Brain microvascular endothelial cell (primary cell): ENCODE measurements at regions not wholly inside any gene's neighbourhood (a gene's known extent, or its start where the extent isn't known, plus 50 kb on each side); places are given as distances from the start of the nearest gene placed in this dataset.
A peak's percentile ranks its signal among the peaks of the same experiment; 100 is the strongest.

Experiments used
- DNase-seq: peaks from one replicate; pipeline ENCODE4 v3.0.0-alpha.2; 2020
- H3K27ac ChIP-seq: fragments of 250-450 bp; sonication (Bioruptor Pico); 2 replicates; pipeline ENCODE4 v1.5.1; 2020; ENCODE audit warnings: mild to moderate bottlenecking, moderate library complexity
- H3K27me3 ChIP-seq: fragments of 250-450 bp; sonication (Bioruptor Pico); replicated peaks from 2 replicates; pipeline ENCODE4 v1.5.1; 2020; ENCODE audit warnings: mild to moderate bottlenecking
- H3K36me3 ChIP-seq: fragments of 250-450 bp; sonication (Bioruptor Pico); replicated peaks from 2 replicates; pipeline ENCODE4 v1.5.1; 2020; ENCODE audit warnings: mild to moderate bottlenecking
- H3K4me3 ChIP-seq: 2 replicates; pipeline ENCODE4 v1.5.1; 2011; ENCODE audit warnings: low read depth, mild to moderate bottlenecking, control low read depth, low read length, moderate library complexity
- in situ Hi-C: cut with HindIII; loops from 2 replicates; pipeline ENCODE4 v1.10.0; 2017; ENCODE audit warnings: low sequenced_read_pairs, low pct_ligation_motif_present
- TF ChIP-seq, protein P1 (sequence below): IDR thresholded peaks from 2 replicates; pipeline ENCODE4 v1.5.1; 2011; ENCODE audit warnings: low read depth, mild to moderate bottlenecking, moderate library complexity, low read length, control low read depth, inconsistent platforms; ENCODE audit errors: missing control alignments

- DNase-seq = no peak
- Histone ChIP-seq H3K4me3 (no peak overlapping the region), H3K27ac (no peak overlapping the region), H3K36me3 (no peaks in the 10 kb centered on the region), H3K27me3 (no peaks in the 10 kb centered on the region)
- TF ChIP-seq, protein P1, sequence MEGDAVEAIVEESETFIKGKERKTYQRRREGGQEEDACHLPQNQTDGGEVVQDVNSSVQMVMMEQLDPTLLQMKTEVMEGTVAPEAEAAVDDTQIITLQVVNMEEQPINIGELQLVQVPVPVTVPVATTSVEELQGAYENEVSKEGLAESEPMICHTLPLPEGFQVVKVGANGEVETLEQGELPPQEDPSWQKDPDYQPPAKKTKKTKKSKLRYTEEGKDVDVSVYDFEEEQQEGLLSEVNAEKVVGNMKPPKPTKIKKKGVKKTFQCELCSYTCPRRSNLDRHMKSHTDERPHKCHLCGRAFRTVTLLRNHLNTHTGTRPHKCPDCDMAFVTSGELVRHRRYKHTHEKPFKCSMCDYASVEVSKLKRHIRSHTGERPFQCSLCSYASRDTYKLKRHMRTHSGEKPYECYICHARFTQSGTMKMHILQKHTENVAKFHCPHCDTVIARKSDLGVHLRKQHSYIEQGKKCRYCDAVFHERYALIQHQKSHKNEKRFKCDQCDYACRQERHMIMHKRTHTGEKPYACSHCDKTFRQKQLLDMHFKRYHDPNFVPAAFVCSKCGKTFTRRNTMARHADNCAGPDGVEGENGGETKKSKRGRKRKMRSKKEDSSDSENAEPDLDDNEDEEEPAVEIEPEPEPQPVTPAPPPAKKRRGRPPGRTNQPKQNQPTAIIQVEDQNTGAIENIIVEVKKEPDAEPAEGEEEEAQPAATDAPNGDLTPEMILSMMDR = no peak
- in situ Hi-C loops = no loop called here
Observed at GRCh38 chr5:168215646-168216045, 75.8 kb upstream of the WWC1 start.

GRCh38 chr5:168216989-168217388 lies 74.5 kb upstream of the WWC1 start:
- Histone ChIP-seq H3K4me3 (no peak overlapping the region), H3K27ac (no peak overlapping the region), H3K27me3 (no peaks in the 10 kb centered on the region), H3K36me3 (no peaks in the 10 kb centered on the region)
- TF ChIP-seq, protein P1 = no peak
- DNase-seq = no peak
- in situ Hi-C loops = no loop called here

DNA sequence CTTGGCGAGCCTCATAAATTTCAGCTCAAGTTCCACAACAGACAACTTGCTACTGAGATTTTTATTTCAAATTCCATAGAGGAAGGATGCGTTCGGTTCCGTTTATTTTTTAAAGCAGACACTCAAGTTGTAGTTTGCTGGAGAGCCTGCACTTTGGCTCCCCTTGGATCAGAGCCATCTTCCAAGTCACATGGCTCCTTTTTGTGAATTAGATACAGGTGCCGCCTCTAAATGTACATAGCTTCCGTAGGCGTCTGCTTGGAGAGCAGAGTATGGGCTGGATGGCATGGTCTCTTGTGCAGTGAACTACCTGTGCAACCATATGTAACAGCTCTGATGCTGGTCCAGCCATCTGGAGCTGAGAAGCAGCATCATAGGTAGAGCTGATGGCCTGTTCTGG lies 73.9 kb upstream of the WWC1 start:
- Histone ChIP-seq H3K36me3 (no peaks in the 10 kb centered on the region), H3K27me3 (no peaks in the 10 kb centered on the region), H3K27ac (no peak overlapping the region), H3K4me3 (no peak overlapping the region)
- in situ Hi-C loops = no loop called here
- DNase-seq = no peak
- TF ChIP-seq, protein P1 = no peak

- Histone ChIP-seq H3K36me3 (no peaks in the 10 kb centered on the region), H3K27me3 (no peaks in the 10 kb centered on the region), H3K27ac (no peak overlapping the region), H3K4me3 (no peak overlapping the region)
- TF ChIP-seq, protein P1 = no peak
- in situ Hi-C loops = no loop called here
- DNase-seq = no peak
Observed at GRCh38 chr5:168218746-168219145, 72.7 kb upstream of the WWC1 start.

DNA sequence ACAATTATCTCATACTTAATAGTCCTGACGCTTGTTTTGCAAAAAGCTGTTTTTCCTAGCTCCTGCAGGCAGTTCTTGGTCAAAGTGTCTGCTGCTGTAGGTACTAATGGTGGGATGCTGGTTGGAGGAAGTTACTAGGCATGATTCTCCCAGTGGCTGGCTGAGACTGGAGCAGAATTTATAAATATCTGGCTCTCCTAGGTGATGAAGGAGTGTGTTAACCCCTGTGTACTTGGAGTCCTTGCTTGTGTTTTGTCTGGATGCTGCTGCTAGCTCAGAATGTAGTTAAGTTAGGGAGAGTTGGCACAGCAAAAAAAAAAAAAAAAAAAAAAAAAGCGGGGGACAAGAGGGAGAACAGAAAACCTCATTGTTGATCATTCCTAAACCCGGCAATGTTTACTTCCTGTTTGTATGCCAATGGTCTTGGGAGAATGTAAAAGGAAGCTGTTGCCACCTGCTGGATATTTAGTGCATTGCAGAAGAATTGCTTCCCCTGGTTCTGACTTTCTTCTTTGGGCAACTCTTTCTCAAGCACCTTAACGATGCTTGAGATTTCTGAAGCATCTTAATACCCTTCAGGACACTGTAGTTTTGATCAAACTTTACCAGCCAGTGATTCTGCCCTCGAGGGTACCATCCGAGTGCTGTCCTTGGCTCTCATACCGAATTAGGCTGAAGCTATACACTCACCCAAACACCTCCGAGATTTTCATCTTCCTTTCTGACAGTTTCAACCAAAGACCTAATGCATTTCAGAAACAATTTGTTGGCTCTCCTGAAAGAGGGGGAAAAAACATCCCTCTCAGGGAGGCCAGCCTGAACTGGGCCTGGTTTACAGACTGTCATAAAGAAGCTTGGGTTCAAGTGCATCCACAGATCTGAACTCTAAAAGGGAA lies 71.7 kb upstream of the WWC1 start:
- peak; percentile 69 for DNase-seq
- TF ChIP-seq, protein P1 = peak; percentile 87
- Histone ChIP-seq H3K4me3 (peak overlapping the region; percentile 22), H3K27me3 (no peaks in the 10 kb centered on the region), H3K36me3 (no peaks in the 10 kb centered on the region), H3K27ac (no peak overlapping the region)
- in situ Hi-C loops = no loop called here
